ENCODE measurements at regions not wholly inside any gene's neighbourhood (a gene's known extent, or its start where the extent isn't known, plus 50 kb on each side); places are given as distances from the start of the nearest gene placed in this dataset.

DNA sequence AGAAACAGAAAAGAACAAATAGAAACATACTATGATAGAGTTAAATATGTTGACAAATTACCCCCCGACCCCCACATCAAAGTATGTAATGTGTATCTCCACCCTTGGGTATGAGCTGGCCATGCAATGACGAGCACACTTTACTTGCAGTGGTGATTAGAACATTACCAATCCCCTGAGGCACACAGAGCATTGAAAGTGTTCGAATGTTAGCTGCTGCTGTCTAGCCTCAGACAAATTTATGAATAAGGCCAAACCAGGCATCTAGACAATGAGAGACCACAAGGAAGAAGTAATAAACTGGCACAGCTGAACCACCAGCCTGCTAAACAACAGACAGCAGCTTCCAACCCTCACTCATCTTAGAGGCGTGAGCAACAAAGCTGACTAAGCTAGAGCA lies 380.5 kb downstream of the DSEL start:
- TF ChIP-seq, protein P1, sequence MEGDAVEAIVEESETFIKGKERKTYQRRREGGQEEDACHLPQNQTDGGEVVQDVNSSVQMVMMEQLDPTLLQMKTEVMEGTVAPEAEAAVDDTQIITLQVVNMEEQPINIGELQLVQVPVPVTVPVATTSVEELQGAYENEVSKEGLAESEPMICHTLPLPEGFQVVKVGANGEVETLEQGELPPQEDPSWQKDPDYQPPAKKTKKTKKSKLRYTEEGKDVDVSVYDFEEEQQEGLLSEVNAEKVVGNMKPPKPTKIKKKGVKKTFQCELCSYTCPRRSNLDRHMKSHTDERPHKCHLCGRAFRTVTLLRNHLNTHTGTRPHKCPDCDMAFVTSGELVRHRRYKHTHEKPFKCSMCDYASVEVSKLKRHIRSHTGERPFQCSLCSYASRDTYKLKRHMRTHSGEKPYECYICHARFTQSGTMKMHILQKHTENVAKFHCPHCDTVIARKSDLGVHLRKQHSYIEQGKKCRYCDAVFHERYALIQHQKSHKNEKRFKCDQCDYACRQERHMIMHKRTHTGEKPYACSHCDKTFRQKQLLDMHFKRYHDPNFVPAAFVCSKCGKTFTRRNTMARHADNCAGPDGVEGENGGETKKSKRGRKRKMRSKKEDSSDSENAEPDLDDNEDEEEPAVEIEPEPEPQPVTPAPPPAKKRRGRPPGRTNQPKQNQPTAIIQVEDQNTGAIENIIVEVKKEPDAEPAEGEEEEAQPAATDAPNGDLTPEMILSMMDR (IDR thresholded peaks at IDR 0.05): no peak
- TF ChIP-seq POLR2A (IDR thresholded peaks at IDR 0.05): no peak
